GM21717 (cell line): ENCODE measurements at regions not wholly inside any gene's neighbourhood (a gene's known extent, or its start where the extent isn't known, plus 50 kb on each side); places are given as distances from the start of the nearest gene placed in this dataset.

ENCODE experiments used
- ATAC-seq: cut with Tn5 transposase; IDR thresholded peaks from one replicate; pipeline ENCODE4 v1.9.1; 2021; ENCODE audit warnings: mild to moderate bottlenecking, moderate library complexity; ENCODE audit not compliant: unreplicated experiment

DNA sequence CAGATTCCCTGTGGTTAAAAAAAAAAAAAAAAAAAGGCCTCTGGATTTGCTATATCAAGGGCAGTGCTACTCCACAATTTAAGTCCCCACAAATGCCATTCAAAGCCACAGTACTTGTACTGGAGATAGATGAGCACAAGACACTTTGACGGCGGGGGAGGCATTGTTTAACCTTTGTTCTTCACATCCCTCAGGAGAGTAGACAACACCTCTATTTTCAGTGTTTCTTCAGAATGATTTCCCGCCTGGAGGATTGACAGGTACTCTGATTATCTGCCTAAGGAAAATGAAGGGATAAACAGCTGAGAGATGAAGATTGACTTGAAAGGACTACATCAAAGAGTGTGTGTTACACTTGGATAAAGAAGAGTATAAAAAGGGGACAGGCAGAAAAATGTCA lies 58.7 kb downstream of the OTOL1 start:
- no peak for ATAC-seq

DNA sequence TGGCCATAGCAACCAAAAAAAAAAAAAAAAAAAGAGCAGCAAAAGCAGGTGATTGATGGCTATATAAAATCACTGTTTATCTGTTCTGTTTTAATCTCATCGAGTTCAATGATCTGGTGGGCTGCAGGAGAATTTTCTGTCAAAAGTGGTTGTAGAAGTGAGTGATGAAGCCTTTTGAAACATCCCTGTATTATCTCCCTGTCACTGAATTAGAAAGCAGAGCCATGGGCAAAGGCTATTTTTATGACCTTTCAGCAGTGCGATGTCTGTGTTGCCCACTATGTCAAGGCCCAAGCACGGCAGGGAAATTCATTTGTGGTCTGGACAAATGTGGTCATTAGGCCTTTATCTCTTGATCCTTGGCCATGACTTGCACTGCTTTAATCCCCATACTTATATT lies 59.9 kb downstream of the OTOL1 start:
- ATAC-seq, result no peak

DNA sequence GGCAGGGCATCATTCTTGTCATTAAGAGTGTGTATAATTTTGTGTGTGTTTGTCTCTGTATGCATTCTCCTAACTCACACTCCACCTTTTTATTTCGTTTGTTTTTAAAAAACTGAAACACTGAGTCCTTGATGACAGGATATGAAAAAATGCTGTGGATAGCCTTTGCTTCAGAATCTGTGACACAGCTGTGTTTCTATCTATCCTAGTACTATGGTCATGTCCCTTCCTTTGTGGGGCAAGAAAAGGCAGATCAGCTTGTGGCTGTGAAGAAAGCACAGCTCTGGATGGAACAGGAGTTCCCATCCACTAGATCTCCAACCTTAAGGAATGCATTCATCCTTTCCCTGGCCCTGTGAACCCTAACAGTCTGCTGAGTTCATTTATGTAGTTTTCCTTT lies 60.3 kb downstream of the OTOL1 start:
- no peak for ATAC-seq

GRCh38 chr3:161557445-161558150 lies 61.0 kb downstream of the OTOL1 start:
- ATAC-seq, result no peak

GRCh38 chr3:161558236-161558635 lies 61.6 kb downstream of the OTOL1 start:
- no peak for ATAC-seq

- ATAC-seq, result peak; percentile 51
Measured at GRCh38 chr3:161559177-161559998, 62.8 kb downstream of the OTOL1 start.

- no peak for ATAC-seq
Measured at GRCh38 chr3:161560008-161560637, 63.5 kb downstream of the OTOL1 start.

- no peak for ATAC-seq
Measured at GRCh38 chr3:161567577-161568361, 71.2 kb downstream of the OTOL1 start.

- no peak for ATAC-seq
Measured at GRCh38 chr3:161568671-161569070, 72.1 kb downstream of the OTOL1 start.

GRCh38 chr3:161571951-161572350 lies 75.3 kb downstream of the OTOL1 start:
- no peak for ATAC-seq

DNA sequence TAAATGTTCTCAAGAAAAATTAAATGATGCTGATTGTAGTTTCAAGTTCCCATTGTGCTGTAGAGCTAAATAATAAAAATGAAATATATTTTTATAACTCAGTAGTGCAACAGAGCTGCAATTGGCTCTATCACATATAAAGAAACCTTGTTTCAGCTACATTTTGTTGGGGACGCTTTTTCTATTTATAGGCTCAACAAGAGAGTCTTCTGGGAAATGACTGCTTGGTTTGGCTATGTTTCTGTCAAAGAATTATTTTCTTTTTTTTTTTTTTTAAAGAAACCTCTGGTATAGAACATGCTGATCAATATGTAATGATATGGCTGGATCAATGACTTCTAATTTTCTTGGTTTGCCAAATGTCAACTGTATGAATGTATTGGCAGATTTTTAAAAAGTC lies 76.5 kb downstream of the OTOL1 start:
- ATAC-seq, result no peak

DNA sequence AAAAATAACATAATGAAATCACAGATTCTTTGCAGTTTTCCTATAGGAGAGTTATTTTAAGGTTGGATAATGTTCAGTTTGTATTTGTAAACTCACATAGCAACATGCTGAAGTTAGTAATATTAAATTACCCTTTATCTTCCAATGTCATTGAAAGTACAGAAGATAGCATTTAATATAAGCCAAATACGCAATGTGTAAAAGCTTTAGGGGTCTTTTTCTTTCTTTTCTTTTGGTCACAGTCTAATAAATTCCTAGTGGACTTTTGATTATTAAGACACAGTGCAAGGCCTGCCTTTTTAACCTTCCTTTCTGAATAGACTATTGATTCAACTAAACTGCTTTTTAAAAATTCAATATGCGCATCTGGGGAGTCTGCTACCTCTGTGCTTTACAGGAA lies 79.3 kb downstream of the OTOL1 start:
- ATAC-seq, result no peak

- ATAC-seq, result no peak
Measured at GRCh38 chr3:161576311-161576710, 79.7 kb downstream of the OTOL1 start.

GRCh38 chr3:161576714-161577510 lies 80.3 kb downstream of the OTOL1 start:
- ATAC-seq, result no peak

DNA sequence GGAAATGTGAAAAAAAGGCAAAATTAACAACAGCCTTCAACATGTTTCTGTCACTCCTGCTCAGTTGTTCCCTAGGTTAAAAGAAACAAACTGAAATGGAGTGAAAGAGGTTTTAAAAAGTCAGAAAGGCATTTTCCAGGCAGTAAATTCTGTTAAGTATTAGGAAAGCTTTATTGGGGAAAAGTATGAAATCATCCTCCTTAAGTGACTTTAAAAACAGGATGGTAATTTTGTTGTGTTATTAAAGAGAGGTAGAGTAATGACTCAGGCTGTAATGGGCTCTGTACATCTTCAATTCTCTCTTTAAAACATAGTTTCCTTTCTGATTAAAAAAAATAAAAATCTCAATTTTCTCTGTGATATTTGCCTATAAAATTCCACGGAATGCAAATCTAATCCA lies 81.1 kb downstream of the OTOL1 start:
- no peak for ATAC-seq

- ATAC-seq, result no peak
Measured at GRCh38 chr3:161579395-161580126, 83.0 kb downstream of the OTOL1 start.

GRCh38 chr3:161585922-161586321 lies 89.3 kb downstream of the OTOL1 start:
- ATAC-seq, result no peak

DNA sequence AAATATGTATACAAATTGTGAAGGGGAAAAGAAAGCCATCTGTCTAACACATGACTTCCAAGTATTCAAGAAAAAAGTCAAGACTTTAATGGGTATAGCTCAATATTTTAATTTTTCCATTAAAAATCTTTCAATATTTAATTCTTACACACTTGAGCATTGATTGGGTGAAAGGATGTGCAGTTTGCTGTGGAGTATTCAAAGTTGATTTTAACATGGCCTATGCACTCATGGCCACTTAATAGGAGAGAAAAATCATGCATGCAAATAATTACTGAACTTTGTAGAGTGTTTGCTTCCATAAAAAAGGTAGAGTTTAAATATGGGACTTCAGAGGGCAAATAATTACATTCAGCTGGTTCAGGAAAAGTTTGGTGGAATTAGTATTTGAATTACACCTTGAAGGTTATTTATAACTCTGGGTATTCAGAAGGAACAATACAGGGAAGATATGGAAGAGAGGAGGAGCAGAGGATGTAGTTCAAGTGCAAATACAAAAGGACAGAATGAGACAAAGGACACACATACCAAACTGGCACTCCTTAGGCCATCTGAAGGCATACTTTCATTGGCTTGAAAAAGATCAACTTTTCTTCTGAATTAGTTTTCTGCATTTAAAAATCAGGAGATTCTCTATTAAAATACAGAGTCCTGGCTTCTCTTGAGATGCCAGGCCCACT lies 90.1 kb downstream of the OTOL1 start:
- no peak for ATAC-seq

DNA sequence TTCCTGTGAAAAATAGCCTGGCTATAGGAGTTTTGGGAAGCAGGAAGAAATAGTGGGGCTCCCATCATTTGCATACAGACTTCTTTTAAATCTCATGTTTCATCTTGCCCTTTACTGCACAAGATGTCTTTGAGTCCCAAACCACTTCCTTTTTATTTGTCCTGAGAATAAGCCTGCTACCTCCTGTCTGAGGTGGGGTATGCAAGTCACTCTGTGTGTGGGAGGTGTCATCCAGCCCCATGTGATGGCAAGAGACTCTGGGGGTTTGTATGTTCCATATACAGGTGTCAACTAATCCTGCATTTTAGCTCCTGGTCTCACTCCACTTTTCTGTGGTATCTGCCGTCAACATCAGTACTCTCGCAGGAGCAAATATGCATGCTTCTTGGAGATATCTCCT lies 102.0 kb downstream of the OTOL1 start:
- ATAC-seq, result no peak
